ENCODE measurements at regions not wholly inside any gene's neighbourhood (a gene's known extent, or its start where the extent isn't known, plus 50 kb on each side); places are given as distances from the start of the nearest gene placed in this dataset.

GRCh38 chr5:148937239-148937638 lies 110.8 kb downstream of the ADRB2 start:
- CTCF ChIA-PET (ENCODE audit: low intra/inter-chr PET ratio, low total read pairs), result no interaction called here
- Histone ChIP-seq H3K27me3 (ENCODE audit: control insufficient read depth in 1 of 2, insufficient read depth in 2 of 2, low read length in 2 of 2) (no peaks in the 10 kb centered on the region; a peak in 1 of 5 replicates), H3K79me2 (ENCODE audit: insufficient read depth, low read length) (no peaks in the 10 kb centered on the region), H3K4me2 (ENCODE audit: low read depth, low read length) (no peak overlapping the region), H3K9ac (ENCODE audit: insufficient read depth, low read depth, low read length) (no peak overlapping the region), H3K36me3 (replicated peaks in 1 of 2; ENCODE audit: control insufficient read depth in 1 of 2, insufficient read depth in 2 of 2, low read length in 2 of 2) (no peaks in the 10 kb centered on the region), H2AFZ (ENCODE audit: low read length) (no peak overlapping the region), H3K4me3 (replicated peaks in 1 of 3; ENCODE audit: insufficient read depth in 1 of 3, low read depth in 2 of 3, low read length in 3 of 3) (no peak overlapping the region), H3K27ac (ENCODE audit: extremely low read length, insufficient read depth, low read length) (no peak overlapping the region), H3K9me3 (ENCODE audit: low read length) (no peaks in the 10 kb centered on the region), H3K4me1 (ENCODE audit: insufficient read depth, low read length) (no peaks in the 10 kb centered on the region), H4K20me1 (ENCODE audit: insufficient read depth, low read length) (no peaks in the 10 kb centered on the region)
- in situ Hi-C loops (cut with HindIII; ENCODE audit: extremely low pct_ligation_motif_present, low pct_unique_long_range_greater_than_20kb) (no loop called here), intact Hi-C loops (cut with micrococcal nuclease; ENCODE audit: unreplicated experiment) (no loop called here)
- POLR2A ChIA-PET, result no interaction called here
- FAIRE-seq (no peak), DNase-seq (ENCODE audit: low spot score) (no peak), ATAC-seq (no peak)
- no peak for TF ChIP-seq E2F1 (CRISPR knock-in tag; IDR thresholded peaks at IDR 0.05)
- TF ChIP-seq ZNF12 (CRISPR knock-in tag; IDR thresholded peaks at IDR 0.05), result no peak
- no peak for TF ChIP-seq JUND (CRISPR knock-in tag; IDR thresholded peaks at IDR 0.05)
- no peak for TF ChIP-seq ZNF10 (CRISPR knock-in tag; IDR thresholded peaks at IDR 0.05; ENCODE audit: borderline replicate concordance, low read depth)
- TF ChIP-seq ZBTB7A (CRISPR knock-in tag; IDR thresholded peaks at IDR 0.05), result no peak
- no peak for TF ChIP-seq ATF5 (CRISPR knock-in tag; IDR thresholded peaks at IDR 0.05; ENCODE audit: low read depth)
- TF ChIP-seq GPN1 (CRISPR knock-in tag; IDR thresholded peaks at IDR 0.05; ENCODE audit: borderline replicate concordance), result no peak
- no peak for TF ChIP-seq ATF2 (CRISPR knock-in tag; IDR thresholded peaks at IDR 0.05)
- no peak for TF ChIP-seq ZNF83 (CRISPR knock-in tag; IDR thresholded peaks at IDR 0.05; ENCODE audit: borderline replicate concordance)
- TF ChIP-seq RNF2 (conservative IDR thresholded peaks at IDR 0.05; ENCODE audit: low read depth), result no peak
- no peak for TF ChIP-seq ZNF75D (CRISPR knock-in tag; IDR thresholded peaks at IDR 0.05; ENCODE audit: borderline replicate concordance)
- no peak for TF ChIP-seq CREM (IDR thresholded peaks at IDR 0.05)
- TF ChIP-seq CREM (CRISPR knock-in tag; IDR thresholded peaks at IDR 0.05), result no peak
- no peak for TF ChIP-seq ZNF614 (CRISPR knock-in tag; IDR thresholded peaks at IDR 0.05; ENCODE audit: borderline replicate concordance)
- no peak for TF ChIP-seq ELF3 (CRISPR knock-in tag; IDR thresholded peaks at IDR 0.05)
- no peak for TF ChIP-seq THAP8 (CRISPR knock-in tag; IDR thresholded peaks at IDR 0.05; ENCODE audit: borderline replicate concordance)
- TF ChIP-seq MLLT10 (CRISPR knock-in tag; IDR thresholded peaks at IDR 0.05), result no peak
- TF ChIP-seq AGO2 (optimal IDR thresholded peaks at IDR 0.05; ENCODE audit: low read depth, low read length), result no peak
- WGBS (ENCODE audit: low lambda C conversion rate), result 6% methylated on average over 1 of the region's 1 CpG
- no TSS peak for BruUV-seq (replicated peaks)

All from HepG2 (cell line).